WERI-Rb-1 (cell line): ENCODE measurements at regions not wholly inside any gene's neighbourhood (a gene's known extent, or its start where the extent isn't known, plus 50 kb on each side); places are given as distances from the start of the nearest gene placed in this dataset.

Source experiments
- DNase-seq: peaks from one replicate; pipeline ENCODE4 v3.0.0-alpha.2; 2020
- H3K27ac ChIP-seq: fragments of 250-450 bp; sonication (Bioruptor Pico); 2 replicates; pipeline ENCODE4 v1.5.1; 2020; ENCODE audit warnings: mild to moderate bottlenecking, moderate library complexity
- H3K27me3 ChIP-seq: fragments of 250-450 bp; sonication (Bioruptor Pico); 2 replicates; pipeline ENCODE4 v1.5.1; 2021; ENCODE audit warnings: mild to moderate bottlenecking, low read depth, moderate library complexity; ENCODE audit not compliant: insufficient read depth, severe bottlenecking
- H3K36me3 ChIP-seq: fragments of 250-450 bp; sonication (Bioruptor Pico); 2 replicates; pipeline ENCODE4 v1.5.1; 2020; ENCODE audit warnings: mild to moderate bottlenecking, moderate library complexity
- H3K4me3 ChIP-seq: 2 replicates; pipeline ENCODE4 v1.5.1; 2011; ENCODE audit warnings: low read depth, mild to moderate bottlenecking, control low read depth, low read length
- H3K9me3 ChIP-seq: fragments of 250-450 bp; sonication (Bioruptor Pico); 2 replicates; pipeline ENCODE4 v1.5.1; 2021; ENCODE audit warnings: mild to moderate bottlenecking, moderate library complexity; ENCODE audit not compliant: severe bottlenecking
- CTCF ChIP-seq: IDR thresholded peaks from 2 replicates; pipeline ENCODE4 v1.5.1; 2011; ENCODE audit warnings: low read depth, mild to moderate bottlenecking, control low read depth, inconsistent platforms, low read length

- no peak overlapping the region for H3K4me3 ChIP-seq
- no peaks in the 10 kb centered on the region for H3K36me3 ChIP-seq
- no peak for DNase-seq
- no peak for TF ChIP-seq CTCF
- H3K27me3 ChIP-seq = no peaks in the 10 kb centered on the region
- H3K9me3 ChIP-seq = no peaks in the 10 kb centered on the region
- H3K27ac ChIP-seq = no peak overlapping the region
Measured at GRCh38 chr13:86731987-86732386, 932.8 kb upstream of the SLITRK6 start.

GRCh38 chr13:86737334-86737932, 933.7 kb upstream of the SLITRK5 start:
- TF ChIP-seq CTCF = no peak
- no peak for DNase-seq
- H3K27ac ChIP-seq = no peak overlapping the region
- H3K4me3 ChIP-seq = no peak overlapping the region
- H3K9me3 ChIP-seq = no peaks in the 10 kb centered on the region
- no peaks in the 10 kb centered on the region for H3K27me3 ChIP-seq
- H3K36me3 ChIP-seq = no peaks in the 10 kb centered on the region

GRCh38 chr13:86741762-86742285, 929.3 kb upstream of the SLITRK5 start:
- Histone ChIP-seq H3K4me3 (no peak overlapping the region), H3K27ac (no peak overlapping the region), H3K9me3 (no peaks in the 10 kb centered on the region), H3K27me3 (no peaks in the 10 kb centered on the region), H3K36me3 (no peaks in the 10 kb centered on the region)
- no peak for DNase-seq
- 0 out of 2 replicates have a peak, but pooled peaks have one; percentile 5 for TF ChIP-seq CTCF

GRCh38 chr13:86757236-86757978, 913.8 kb upstream of the SLITRK5 start:
- no peak for TF ChIP-seq CTCF
- DNase-seq = no peak
- no peak overlapping the region for H3K27ac ChIP-seq
- no peaks in the 10 kb centered on the region for H3K9me3 ChIP-seq
- H3K4me3 ChIP-seq = no peak overlapping the region
- H3K36me3 ChIP-seq = no peaks in the 10 kb centered on the region
- H3K27me3 ChIP-seq = no peaks in the 10 kb centered on the region

GRCh38 chr13:86758116-86758515, 913.1 kb upstream of the SLITRK5 start:
- TF ChIP-seq CTCF = no peak

More at GRCh38 chr13:86758116-86758515, 913.1 kb upstream of the SLITRK5 start:
- Histone ChIP-seq H3K27ac (no peak overlapping the region), H3K27me3 (no peaks in the 10 kb centered on the region), H3K36me3 (no peaks in the 10 kb centered on the region), H3K4me3 (no peak overlapping the region), H3K9me3 (no peaks in the 10 kb centered on the region)
- DNase-seq = no peak
